Ovary (tissue), 7 donors: ENCODE measurements at regions not wholly inside any gene's neighbourhood (a gene's known extent, or its start where the extent isn't known, plus 50 kb on each side); places are given as distances from the start of the nearest gene placed in this dataset.

ENCODE experiments used
- DNase-seq, 5 donors: peaks; one replicate each; pipeline ENCODE4 v3.0.0-alpha.2; 2019 to 2020
- H3K27ac ChIP-seq, 2 donors: fragments of 200-600 bp; one replicate each; pipeline versions ENCODE4 v1.5.1 to v1.8.0; 2019 to 2022
- H3K27me3 ChIP-seq: fragments of 200-600 bp; one replicate; pipeline ENCODE4 v1.8.0; 2022
- H3K36me3 ChIP-seq: fragments of 200-600 bp; sonication (generic); one replicate; pipeline ENCODE4 v1.5.1; 2019
- H3K4me1 ChIP-seq: one replicate; pipeline ENCODE4 v1.8.1; 2013; ENCODE audit warnings: mild to moderate bottlenecking, moderate library complexity; ENCODE audit not compliant: insufficient read depth
- H3K4me3 ChIP-seq: fragments of 200-600 bp; sonication (generic); one replicate; pipeline ENCODE4 v1.5.1; 2017
- H3K9me3 ChIP-seq, 2 donors: fragments of 200-600 bp in 1 of 2; sonication (generic) in 1 of 2; one replicate each; pipeline versions ENCODE4 v1.5.1 to v1.8.1; 2013 to 2019; ENCODE audit warnings: mild to moderate bottlenecking in 1 of 2, moderate library complexity in 1 of 2
- EP300 ChIP-seq: sonication (generic); formaldehyde crosslinking; IDR thresholded peaks from one replicate; pipeline ENCODE4 v1.6.1; 2017; ENCODE audit warnings: antibody characterized with exemption
- POLR2A ChIP-seq: fragments of 450-650 bp; IDR thresholded peaks from one replicate; pipeline ENCODE4 v1.6.1; 2017; ENCODE audit warnings: antibody characterized with exemption, mild to moderate bottlenecking, moderate library complexity
- WGBS, 3 donors: extraction: QIAGEN DNeasy Blood & Tissue Kit in 1 of 3; methylation state at CpG; one replicate each; pipeline versions ENCODE4 v1.1.5 to v1.1.7; 2013 to 2017; 5-methylcytosine and 5-hydroxymethylcytosine counted together
- intact Hi-C, 4 donors: fragments of 100-400 bp; cut with DNase I; formaldehyde crosslinking; loops; one replicate each; pipeline versions ENCODE4 v1.11.0 to v1.15.1; 2022 to 2023
- TF ChIP-seq, protein P1 (sequence below), 3 donors: fragments of 450-650 bp in 2 of 3; fragments of 200-600 bp in 1 of 3; IDR thresholded peaks; one replicate each; pipeline versions ENCODE4 v1.5.1 to v1.8.0; 2016 to 2022; ENCODE audit warnings: antibody characterized with exemption in 3 of 3, mild to moderate bottlenecking in 1 of 3
- donor health status: DM: no; HTN: no; CAD: no; lungs with moderate emphysema.
- donor health status: DM: no; HTN: no; CAD: no.
- donor health status: Bipolar disorder and iron deficiency.
- donor health status: DM: no; HTN: no; CAD: no.
- donor health status: DM: yes; HTN: yes; CAD: no.

DNA sequence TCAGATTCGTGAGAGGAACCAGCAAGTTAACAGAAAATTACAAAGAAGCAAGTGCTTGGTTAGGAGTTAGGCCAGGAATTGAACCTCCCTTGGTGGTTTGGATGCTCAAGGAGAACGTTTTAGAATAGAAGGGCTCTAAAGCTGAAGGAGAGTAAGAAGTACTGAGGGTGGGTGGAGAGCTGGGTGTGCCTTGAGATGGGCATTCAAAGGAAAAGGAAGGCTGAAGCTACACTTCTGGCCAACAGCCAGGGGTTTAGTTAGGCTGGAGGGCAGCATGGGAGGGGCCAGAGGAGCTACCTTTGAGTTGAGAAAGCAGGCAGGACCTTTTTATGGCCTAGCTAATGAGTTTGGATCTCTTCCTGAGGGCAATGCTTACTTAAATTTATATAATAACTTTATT is 421.2 kb downstream of the CCDC91 start:
- H3K27ac ChIP-seq, result no peak overlapping the region
- H3K36me3 ChIP-seq, result no peaks in the 10 kb centered on the region
- intact Hi-C loops, result no loop called here
- 68 to 74% (median 72%) methylated on average over 2 of the region's 2 CpGs for WGBS, 3 donors
- TF ChIP-seq EP300, result no peak
- TF ChIP-seq, protein P1, sequence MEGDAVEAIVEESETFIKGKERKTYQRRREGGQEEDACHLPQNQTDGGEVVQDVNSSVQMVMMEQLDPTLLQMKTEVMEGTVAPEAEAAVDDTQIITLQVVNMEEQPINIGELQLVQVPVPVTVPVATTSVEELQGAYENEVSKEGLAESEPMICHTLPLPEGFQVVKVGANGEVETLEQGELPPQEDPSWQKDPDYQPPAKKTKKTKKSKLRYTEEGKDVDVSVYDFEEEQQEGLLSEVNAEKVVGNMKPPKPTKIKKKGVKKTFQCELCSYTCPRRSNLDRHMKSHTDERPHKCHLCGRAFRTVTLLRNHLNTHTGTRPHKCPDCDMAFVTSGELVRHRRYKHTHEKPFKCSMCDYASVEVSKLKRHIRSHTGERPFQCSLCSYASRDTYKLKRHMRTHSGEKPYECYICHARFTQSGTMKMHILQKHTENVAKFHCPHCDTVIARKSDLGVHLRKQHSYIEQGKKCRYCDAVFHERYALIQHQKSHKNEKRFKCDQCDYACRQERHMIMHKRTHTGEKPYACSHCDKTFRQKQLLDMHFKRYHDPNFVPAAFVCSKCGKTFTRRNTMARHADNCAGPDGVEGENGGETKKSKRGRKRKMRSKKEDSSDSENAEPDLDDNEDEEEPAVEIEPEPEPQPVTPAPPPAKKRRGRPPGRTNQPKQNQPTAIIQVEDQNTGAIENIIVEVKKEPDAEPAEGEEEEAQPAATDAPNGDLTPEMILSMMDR (IDR thresholded peaks at IDR 0.05), result no peak
- TF ChIP-seq POLR2A, result no peak
- H3K4me1 ChIP-seq, result no peaks in the 10 kb centered on the region
- no peak overlapping the region for H3K4me3 ChIP-seq
- H3K9me3 ChIP-seq, result no peaks in the 10 kb centered on the region
- no peaks in the 10 kb centered on the region for H3K27me3 ChIP-seq
- no peak for DNase-seq

DNA sequence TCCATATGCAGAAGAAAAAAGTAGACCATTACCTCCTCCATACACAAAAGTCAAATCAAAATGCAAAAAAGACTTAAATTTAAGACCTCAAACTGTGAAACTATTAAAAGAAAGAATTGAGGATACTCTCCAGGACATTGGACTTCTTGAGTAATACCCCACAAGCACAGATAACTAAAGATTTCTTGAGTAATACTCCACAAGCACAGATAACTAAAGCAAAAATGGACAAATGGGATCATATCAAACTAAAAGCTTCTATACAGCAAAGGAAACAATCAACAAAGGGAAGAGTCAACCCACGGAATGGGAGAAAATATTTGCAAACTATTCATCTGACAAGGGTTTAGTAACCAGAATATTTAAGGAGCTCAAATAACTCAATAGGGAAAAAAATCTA is 427.9 kb downstream of the CCDC91 start:
- Histone ChIP-seq H3K4me3 (no peak overlapping the region), H3K9me3 (no peaks in the 10 kb centered on the region), H3K27me3 (no peaks in the 10 kb centered on the region), H3K4me1 (no peaks in the 10 kb centered on the region), H3K36me3 (no peaks in the 10 kb centered on the region), H3K27ac (no peak overlapping the region)
- intact Hi-C loops, result no loop called here
- TF ChIP-seq, protein P1 (IDR thresholded peaks at IDR 0.05), result no peak
- no peak for TF ChIP-seq POLR2A
- TF ChIP-seq EP300, result no peak
- DNase-seq, result no peak
- 69 to 78% (median 71%) methylated on average over 1 of the region's 1 CpG for WGBS, 3 donors

DNA sequence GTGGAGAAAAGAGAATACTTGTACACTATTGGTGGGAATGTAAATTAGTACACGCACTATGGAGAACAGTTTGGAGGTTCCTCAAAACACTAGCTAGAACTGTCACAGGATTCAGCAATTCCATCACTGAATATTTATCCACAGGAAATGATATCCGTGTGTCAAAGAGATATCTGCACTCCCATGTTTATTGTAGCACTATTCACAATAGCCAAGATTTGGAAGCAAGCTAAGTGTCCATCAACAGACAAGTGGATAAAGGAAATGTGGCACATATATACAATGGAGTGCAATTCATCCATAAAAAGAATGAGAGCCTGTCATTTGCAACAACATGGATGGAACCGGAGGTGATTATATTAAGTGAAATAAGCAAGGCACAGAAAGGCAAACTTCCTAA is 428.5 kb downstream of the CCDC91 start:
- Histone ChIP-seq H3K27me3 (no peaks in the 10 kb centered on the region), H3K4me1 (no peaks in the 10 kb centered on the region), H3K27ac (no peak overlapping the region), H3K36me3 (no peaks in the 10 kb centered on the region), H3K9me3 (no peaks in the 10 kb centered on the region), H3K4me3 (no peak overlapping the region)
- no peak for DNase-seq
- no peak for TF ChIP-seq EP300
- TF ChIP-seq, protein P1 (IDR thresholded peaks at IDR 0.05), result no peak
- no peak for TF ChIP-seq POLR2A
- WGBS, 3 donors, result 84 to 86% (median 86%) methylated on average over 3 of the region's 3 CpGs
- intact Hi-C loops, result no loop called here

DNA sequence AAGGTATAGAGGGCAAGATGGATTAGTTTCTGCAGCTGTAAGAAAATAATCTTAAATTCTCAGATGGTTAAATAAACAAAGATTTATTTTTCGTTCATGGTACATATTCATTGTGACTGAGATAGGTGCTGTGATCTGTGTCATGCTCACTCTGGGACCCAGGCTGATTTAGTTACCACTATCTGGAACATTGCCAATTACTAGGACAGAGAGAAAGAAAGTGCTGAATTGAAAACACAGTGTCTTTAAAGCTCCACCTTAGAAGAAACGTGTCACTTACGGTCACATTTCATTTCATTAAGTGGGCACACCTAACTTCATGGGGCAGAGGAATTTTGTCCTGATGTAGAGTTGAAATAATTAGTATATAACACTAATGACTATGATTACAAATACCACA is 430.0 kb downstream of the CCDC91 start:
- DNase-seq, result no peak
- WGBS, 3 donors, result 81 to 86% (median 83%) methylated on average over 3 of the region's 3 CpGs

More for the DNA sequence above, 430.0 kb downstream of the CCDC91 start:
- intact Hi-C loops, result no loop called here
- Histone ChIP-seq H3K36me3 (no peaks in the 10 kb centered on the region), H3K27me3 (no peaks in the 10 kb centered on the region), H3K27ac (no peak overlapping the region), H3K4me3 (no peak overlapping the region), H3K4me1 (no peaks in the 10 kb centered on the region), H3K9me3 (no peaks in the 10 kb centered on the region)
- TF ChIP-seq POLR2A (no peak), EP300 (no peak)
- TF ChIP-seq, protein P1 (IDR thresholded peaks at IDR 0.05), result no peak
